Astrocyte (in vitro differentiated cells and primary cell): ENCODE measurements at regions not wholly inside any gene's neighbourhood (a gene's known extent, or its start where the extent isn't known, plus 50 kb on each side); places are given as distances from the start of the nearest gene placed in this dataset.
A peak's percentile ranks its signal among the peaks of the same experiment; 100 is the strongest.

ENCODE experiments used
- DNase-seq: peaks from one replicate; pipeline ENCODE4 v3.0.0-alpha.2; 2010; ENCODE audit warnings: low read depth
- FAIRE-seq: peaks from 2 replicates; lab custom pipeline; 2011; peaks lifted over from hg19 to GRCh38; lab: Jason Lieb, UNC
- H2AFZ ChIP-seq: 2 replicates; pipeline ENCODE4 v1.6.0; 2012; ENCODE audit warnings: low read depth, low read length, inconsistent platforms
- H3K27ac ChIP-seq: 2 replicates; pipeline ENCODE4 v1.5.1; 2011; ENCODE audit warnings: low read depth, low read length, inconsistent platforms
- H3K27me3 ChIP-seq: 2 replicates; pipeline ENCODE4 v1.6.0; 2011; ENCODE audit warnings: low read length, inconsistent platforms; ENCODE audit not compliant: insufficient read depth
- H3K36me3 ChIP-seq: 2 replicates; pipeline ENCODE4 v1.5.1; 2011; ENCODE audit warnings: low read length, inconsistent platforms; ENCODE audit not compliant: insufficient read depth
- H3K4me1 ChIP-seq: 2 replicates; pipeline ENCODE4 v1.5.1; 2011; ENCODE audit warnings: low read length, inconsistent platforms; ENCODE audit not compliant: insufficient read depth
- H3K4me2 ChIP-seq: 2 replicates; pipeline ENCODE4 v1.6.0; 2012; ENCODE audit warnings: low read length, inconsistent platforms
- H3K4me3 ChIP-seq: 2 replicates; pipeline ENCODE4 v1.5.1; 2011; ENCODE audit warnings: low read depth, mild to moderate bottlenecking, low read length, inconsistent platforms; ENCODE audit not compliant: insufficient read depth
- H3K79me2 ChIP-seq: 2 replicates; pipeline ENCODE4 v1.6.0; 2012; ENCODE audit warnings: mild to moderate bottlenecking, low read length, inconsistent platforms; ENCODE audit not compliant: insufficient read depth
- H3K9ac ChIP-seq: 2 replicates; pipeline ENCODE4 v1.6.0; 2012; ENCODE audit warnings: mild to moderate bottlenecking, low read length, inconsistent platforms
- H3K9me3 ChIP-seq: 2 replicates; pipeline ENCODE4 v1.5.1; 2012; ENCODE audit warnings: low read depth, mild to moderate bottlenecking, low read length, inconsistent platforms; ENCODE audit not compliant: insufficient read depth
- H4K20me1 ChIP-seq: 2 replicates; pipeline ENCODE4 v1.6.0; 2012; ENCODE audit warnings: low read length, inconsistent platforms; ENCODE audit not compliant: insufficient read depth
- H3K27ac Mint-ChIP-seq: one replicate; pipeline ENCODE4 v1.8.0; 2021; ENCODE audit warnings: mild to moderate bottlenecking, mixed read lengths; ENCODE audit not compliant: unreplicated experiment
- H3K27me3 Mint-ChIP-seq: one replicate; pipeline ENCODE4 v1.8.0; 2021; ENCODE audit warnings: low read depth, mixed read lengths; ENCODE audit not compliant: unreplicated experiment
- H3K36me3 Mint-ChIP-seq: one replicate; pipeline ENCODE4 v1.8.0; 2021; ENCODE audit warnings: low read depth, mixed read lengths; ENCODE audit not compliant: unreplicated experiment
- H3K4me1 Mint-ChIP-seq: one replicate; pipeline ENCODE4 v1.8.0; 2021; ENCODE audit warnings: low read depth, mixed read lengths; ENCODE audit not compliant: unreplicated experiment
- H3K4me3 Mint-ChIP-seq: one replicate; pipeline ENCODE4 v1.8.0; 2021; ENCODE audit warnings: mild to moderate bottlenecking, moderate library complexity, mixed read lengths; ENCODE audit not compliant: unreplicated experiment
- H3K9me3 Mint-ChIP-seq: one replicate; pipeline ENCODE4 v1.8.0; 2021; ENCODE audit warnings: mild to moderate bottlenecking, mixed read lengths; ENCODE audit not compliant: unreplicated experiment
- CTCF ChIP-seq: IDR thresholded peaks from 2 replicates; pipeline ENCODE4 v1.5.1; 2011; ENCODE audit warnings: low read depth, mild to moderate bottlenecking, inconsistent platforms, low read length, moderate library complexity; ENCODE audit not compliant: insufficient read depth
- EZH2 ChIP-seq: IDR thresholded peaks from 2 replicates; pipeline ENCODE4 v1.6.1; 2012; ENCODE audit warnings: mild to moderate bottlenecking, low read length, inconsistent platforms; ENCODE audit not compliant: insufficient read depth

- Histone ChIP-seq H3K79me2 (no peaks in the 10 kb centered on the region), H3K27me3 (peaks cover 20% of the 10 kb centered on the region), H4K20me1 (no peaks in the 10 kb centered on the region), H3K4me2 (no peak overlapping the region), H3K36me3 (no peaks in the 10 kb centered on the region), H3K9me3 (no peaks in the 10 kb centered on the region), H3K4me3 (no peak overlapping the region), H2AFZ (no peak overlapping the region), H3K4me1 (peaks cover 4% of the 10 kb centered on the region), H3K27ac (no peak overlapping the region), H3K9ac (no peak overlapping the region)
- Mint-ChIP-seq H3K27me3 (peaks cover 41% of the 10 kb centered on the region), H3K4me1 (no peaks in the 10 kb centered on the region), H3K9me3 (no peaks in the 10 kb centered on the region), H3K4me3 (no peak overlapping the region), H3K36me3 (no peaks in the 10 kb centered on the region), H3K27ac (no peak overlapping the region)
- TF ChIP-seq CTCF (no peak), EZH2 (no peak)
- FAIRE-seq (no peak), DNase-seq (no peak)
Measured at GRCh38 chr19:30685426-30686000, 313.3 kb downstream of the ZNF536 start.

- Histone ChIP-seq H3K9ac (no peak overlapping the region), H3K4me1 (peaks cover 4% of the 10 kb centered on the region), H2AFZ (no peak overlapping the region), H4K20me1 (no peaks in the 10 kb centered on the region), H3K36me3 (no peaks in the 10 kb centered on the region), H3K27ac (no peak overlapping the region), H3K9me3 (no peaks in the 10 kb centered on the region), H3K27me3 (peaks cover 16% of the 10 kb centered on the region), H3K4me3 (no peak overlapping the region), H3K79me2 (no peaks in the 10 kb centered on the region), H3K4me2 (no peak overlapping the region)
- H3K4me1 Mint-ChIP-seq = no peaks in the 10 kb centered on the region
- H3K27ac Mint-ChIP-seq = no peak overlapping the region
- H3K36me3 Mint-ChIP-seq = no peaks in the 10 kb centered on the region
- FAIRE-seq (no peak), DNase-seq (no peak)
- H3K27me3 Mint-ChIP-seq = peaks cover 36% of the 10 kb centered on the region
- no peak overlapping the region for H3K4me3 Mint-ChIP-seq
- TF ChIP-seq CTCF (no peak), EZH2 (no peak)
- no peaks in the 10 kb centered on the region for H3K9me3 Mint-ChIP-seq
Measured at GRCh38 chr19:30684613-30685012, 312.4 kb downstream of the ZNF536 start.

GRCh38 chr19:30682999-30683536 is 310.9 kb downstream of the ZNF536 start:
- no peak overlapping the region for H3K27ac Mint-ChIP-seq
- Histone ChIP-seq H3K27me3 (peaks cover 16% of the 10 kb centered on the region), H3K9me3 (no peaks in the 10 kb centered on the region), H4K20me1 (no peaks in the 10 kb centered on the region), H3K4me1 (peaks cover 4% of the 10 kb centered on the region), H3K4me3 (no peak overlapping the region), H3K27ac (no peak overlapping the region), H3K36me3 (no peaks in the 10 kb centered on the region), H3K79me2 (no peaks in the 10 kb centered on the region), H3K9ac (no peak overlapping the region), H3K4me2 (peak overlapping the region; percentile 63), H2AFZ (peak overlapping the region; percentile 30)
- H3K4me1 Mint-ChIP-seq = no peaks in the 10 kb centered on the region
- DNase-seq = peak; percentile 64
- H3K9me3 Mint-ChIP-seq = no peaks in the 10 kb centered on the region
- peaks cover 35% of the 10 kb centered on the region for H3K27me3 Mint-ChIP-seq
- peak; percentile 99 for TF ChIP-seq CTCF
- no peak for TF ChIP-seq EZH2
- H3K36me3 Mint-ChIP-seq = no peaks in the 10 kb centered on the region
- FAIRE-seq = no peak
- no peak overlapping the region for H3K4me3 Mint-ChIP-seq
